ENCODE measurements at regions not wholly inside any gene's neighbourhood (a gene's known extent, or its start where the extent isn't known, plus 50 kb on each side); places are given as distances from the start of the nearest gene placed in this dataset.
A peak's percentile ranks its signal among the peaks of the same experiment; 100 is the strongest.

GRCh38 chr6:4380881-4381281 lies 245.5 kb upstream of the ECI2 start:
- no peak overlapping the region for H3K4me3 ChIP-seq
- no peak overlapping the region for H3K27ac ChIP-seq
- no peak overlapping the region for H3K4me2 ChIP-seq
- no peaks in the 10 kb centered on the region for H3K27me3 ChIP-seq
- H3K4me1 ChIP-seq: no peaks in the 10 kb centered on the region
- H3K9ac ChIP-seq: no peak overlapping the region
- TF ChIP-seq Cebpa-rat (IDR thresholded peaks at IDR 0.05): no peak
- no peaks in the 10 kb centered on the region for H4K20me1 ChIP-seq
- peaks cover 0 to 7% (median 0%) of the 10 kb centered on the region in 11 experiments; a peak in 1 of 22 replicates for H3K36me3 ChIP-seq
- H3K9me3 ChIP-seq (replicated peaks in 1 of 11): peaks cover 38 to 58% (median 46%) of the 10 kb centered on the region in 11 experiments

GRCh38 chr6:4379958-4380357 lies 244.6 kb upstream of the ECI2 start:
- no peak overlapping the region for H3K4me3 ChIP-seq
- H3K27me3 ChIP-seq: no peaks in the 10 kb centered on the region
- peaks cover 29 to 49% (median 37%) of the 10 kb centered on the region in 11 experiments for H3K9me3 ChIP-seq (replicated peaks in 1 of 11)
- no peak overlapping the region for H3K4me2 ChIP-seq
- H3K4me1 ChIP-seq: no peaks in the 10 kb centered on the region
- no peak for TF ChIP-seq Cebpa-rat (IDR thresholded peaks at IDR 0.05)
- H4K20me1 ChIP-seq: no peaks in the 10 kb centered on the region
- no peak overlapping the region for H3K27ac ChIP-seq
- 0 out of 22 replicates have a peak, but pooled peaks cover 0 to 7% (median 0%) of the 10 kb centered on the region in 11 experiments for H3K36me3 ChIP-seq
- no peak overlapping the region for H3K9ac ChIP-seq

GRCh38 chr6:4378319-4378996 lies 243.1 kb upstream of the ECI2 start:
- no peak overlapping the region for H3K4me2 ChIP-seq
- H3K9ac ChIP-seq: no peak overlapping the region
- peaks cover 14 to 34% (median 22%) of the 10 kb centered on the region in 11 experiments for H3K9me3 ChIP-seq (replicated peaks in 1 of 11)
- no peak overlapping the region for H3K27ac ChIP-seq
- no peak for TF ChIP-seq Cebpa-rat (IDR thresholded peaks at IDR 0.05)
- H3K36me3 ChIP-seq: no peaks in the 10 kb centered on the region
- peaks cover 0 to 11% (median 0%) of the 10 kb centered on the region in 11 experiments; a peak in 3 of 22 replicates for H3K27me3 ChIP-seq
- peaks cover 0 to 10% (median 4%) of the 10 kb centered on the region in 10 experiments; a peak in 15 of 20 replicates for H3K4me1 ChIP-seq
- no peaks in the 10 kb centered on the region for H4K20me1 ChIP-seq
- no peak overlapping the region for H3K4me3 ChIP-seq

DNA sequence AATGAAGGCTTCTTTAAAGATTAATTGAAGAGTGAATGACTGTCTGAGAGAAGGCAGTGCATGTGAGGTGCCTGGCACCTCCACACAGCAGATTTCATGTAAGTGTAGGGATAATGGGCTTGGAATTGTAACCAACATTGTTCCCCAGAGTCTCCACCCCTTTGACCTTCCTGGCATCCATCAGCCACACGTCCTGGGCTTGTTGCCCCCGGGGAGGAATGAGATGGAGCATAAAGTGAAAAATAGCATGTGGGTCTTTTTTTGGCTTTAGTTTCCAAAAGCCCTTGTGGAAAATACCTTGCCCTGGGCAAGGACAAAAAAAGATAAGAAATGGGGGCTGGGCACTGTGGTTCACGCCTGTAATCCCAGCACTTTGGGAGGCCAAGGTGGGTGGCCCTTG lies 242.2 kb upstream of the ECI2 start:
- no peak overlapping the region for H3K9ac ChIP-seq

GRCh38 chr6:4374216-4374615 lies 238.8 kb upstream of the ECI2 start:
- H3K4me1 ChIP-seq: peaks cover 14 to 34% (median 28%) of the 10 kb centered on the region in 10 experiments
- H3K9ac ChIP-seq: no peak overlapping the region
- no peaks in the 10 kb centered on the region for H3K36me3 ChIP-seq
- H3K27me3 ChIP-seq: peaks cover 0 to 11% (median 4%) of the 10 kb centered on the region in 11 experiments; a peak in 3 of 22 replicates
- H3K4me3 ChIP-seq: no peak overlapping the region
- peak overlapping the region in 5 of 11 experiments; percentile 66 to 81 (median 75); a peak in 4 of 22 replicates for H3K4me2 ChIP-seq
- TF ChIP-seq Cebpa-rat (IDR thresholded peaks at IDR 0.05): no peak
- H3K27ac ChIP-seq: no peak overlapping the region
- 0 out of 22 replicates have a peak, but pooled peaks cover 0 to 5% (median 0%) of the 10 kb centered on the region in 11 experiments for H3K9me3 ChIP-seq (replicated peaks in 1 of 11)
- no peaks in the 10 kb centered on the region for H4K20me1 ChIP-seq

More for the DNA sequence above, 242.2 kb upstream of the ECI2 start:
- Histone ChIP-seq H4K20me1 (no peaks in the 10 kb centered on the region), H3K36me3 (no peaks in the 10 kb centered on the region), H3K9me3 (replicated peaks in 1 of 11) (peaks cover 5 to 25% (median 14%) of the 10 kb centered on the region in 11 experiments), H3K4me2 (no peak overlapping the region), H3K27ac (no peak overlapping the region), H3K4me3 (no peak overlapping the region), H3K27me3 (peaks cover 0 to 11% (median 4%) of the 10 kb centered on the region in 11 experiments; a peak in 3 of 22 replicates), H3K4me1 (peaks cover 0 to 19% (median 12%) of the 10 kb centered on the region in 10 experiments; a peak in 17 of 20 replicates)
- TF ChIP-seq Cebpa-rat (IDR thresholded peaks at IDR 0.05): no peak

DNA sequence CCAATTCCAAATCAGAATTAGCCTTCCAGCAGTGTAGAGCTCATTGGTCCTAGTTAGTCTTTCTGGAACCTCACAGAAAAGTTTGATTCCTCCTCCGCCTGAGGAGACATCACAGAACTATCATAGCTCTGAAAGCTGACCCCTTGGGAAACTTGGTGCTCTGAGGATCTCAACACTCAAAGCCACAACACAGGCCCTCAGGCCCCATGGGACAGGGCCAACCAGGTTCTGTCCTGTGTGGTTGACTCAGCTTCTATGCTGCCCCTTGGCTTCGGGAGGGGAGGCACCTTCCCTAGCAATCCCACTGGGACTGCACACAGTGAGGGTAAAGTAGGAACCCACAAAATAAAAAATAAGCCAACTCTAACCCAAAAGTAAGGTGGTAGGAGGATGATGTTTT lies 237.5 kb upstream of the ECI2 start:
- H3K27ac ChIP-seq: no peak overlapping the region
- peaks cover 14 to 34% (median 28%) of the 10 kb centered on the region in 10 experiments for H3K4me1 ChIP-seq
- peak overlapping the region; percentile 0 to 81 (median 67); a peak in 17 of 22 replicates for H3K4me2 ChIP-seq
- no peaks in the 10 kb centered on the region for H3K9me3 ChIP-seq (replicated peaks in 1 of 11)
- no peak overlapping the region for H3K4me3 ChIP-seq
- H3K27me3 ChIP-seq: peaks cover 0 to 11% (median 4%) of the 10 kb centered on the region in 11 experiments; a peak in 3 of 22 replicates
- no peaks in the 10 kb centered on the region for H4K20me1 ChIP-seq
- no peak for TF ChIP-seq Cebpa-rat (IDR thresholded peaks at IDR 0.05)
- no peak overlapping the region for H3K9ac ChIP-seq
- H3K36me3 ChIP-seq: no peaks in the 10 kb centered on the region

DNA sequence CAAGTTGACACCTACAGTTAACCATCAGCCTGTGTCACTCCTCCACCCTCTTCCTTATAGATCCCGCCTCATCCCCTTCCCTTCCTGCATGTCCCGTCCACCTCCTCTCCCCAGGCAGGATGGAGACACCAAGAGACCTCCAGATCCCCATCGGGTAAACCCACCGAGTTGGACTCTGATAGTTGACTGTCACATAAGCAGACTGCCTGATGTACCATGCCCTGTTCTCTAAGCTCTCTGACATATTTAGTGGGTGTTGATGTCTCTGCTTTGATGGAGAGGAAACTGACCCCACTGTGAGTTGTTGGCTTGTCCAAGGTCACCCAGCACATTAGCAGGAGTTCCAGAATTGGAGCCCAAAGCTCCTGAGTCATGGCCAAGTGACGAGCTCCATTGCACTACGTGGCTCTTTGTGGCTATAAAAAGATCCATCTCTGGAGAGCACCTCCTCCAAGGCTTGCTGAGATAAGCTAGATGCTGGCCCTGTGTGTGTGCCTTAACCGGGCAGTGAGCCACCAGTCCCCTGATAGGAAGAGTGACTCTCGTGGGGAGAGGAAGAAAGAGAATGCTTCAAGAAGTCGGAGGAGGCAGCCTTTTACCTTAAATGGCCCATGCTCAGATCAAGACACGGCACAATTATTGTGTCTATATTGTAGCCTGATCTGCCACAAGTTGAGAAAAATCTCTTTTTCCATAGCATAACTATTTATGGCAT lies 236.0 kb upstream of the ECI2 start:
- peaks cover 14 to 34% (median 28%) of the 10 kb centered on the region in 10 experiments for H3K4me1 ChIP-seq
- no peaks in the 10 kb centered on the region for H4K20me1 ChIP-seq
- no peak overlapping the region for H3K4me3 ChIP-seq
- TF ChIP-seq Cebpa-rat (IDR thresholded peaks at IDR 0.05): no peak
- no peak overlapping the region for H3K9ac ChIP-seq
- H3K36me3 ChIP-seq: no peaks in the 10 kb centered on the region
- no peak overlapping the region for H3K27ac ChIP-seq
- peaks cover 0 to 11% (median 4%) of the 10 kb centered on the region in 11 experiments; a peak in 3 of 22 replicates for H3K27me3 ChIP-seq
- no peaks in the 10 kb centered on the region for H3K9me3 ChIP-seq (replicated peaks in 1 of 11)
- peak overlapping the region in 10 of 11 experiments; percentile 16 to 81 (median 66); a peak in 16 of 22 replicates for H3K4me2 ChIP-seq

- no peak for TF ChIP-seq Cebpa-rat (IDR thresholded peaks at IDR 0.05)
- Histone ChIP-seq H3K27me3 (peaks cover 0 to 11% (median 4%) of the 10 kb centered on the region in 11 experiments; a peak in 3 of 22 replicates), H3K27ac (no peak overlapping the region), H3K4me1 (peaks cover 14 to 34% (median 28%) of the 10 kb centered on the region in 10 experiments), H4K20me1 (no peaks in the 10 kb centered on the region), H3K4me2 (peak overlapping the region in 2 of 11 experiments; percentile 13 to 31; a peak in 2 of 22 replicates), H3K4me3 (no peak overlapping the region), H3K9me3 (replicated peaks in 1 of 11) (no peaks in the 10 kb centered on the region), H3K36me3 (no peaks in the 10 kb centered on the region), H3K9ac (no peak overlapping the region)
Measured at GRCh38 chr6:4370066-4370465, 234.7 kb upstream of the ECI2 start.

DNA sequence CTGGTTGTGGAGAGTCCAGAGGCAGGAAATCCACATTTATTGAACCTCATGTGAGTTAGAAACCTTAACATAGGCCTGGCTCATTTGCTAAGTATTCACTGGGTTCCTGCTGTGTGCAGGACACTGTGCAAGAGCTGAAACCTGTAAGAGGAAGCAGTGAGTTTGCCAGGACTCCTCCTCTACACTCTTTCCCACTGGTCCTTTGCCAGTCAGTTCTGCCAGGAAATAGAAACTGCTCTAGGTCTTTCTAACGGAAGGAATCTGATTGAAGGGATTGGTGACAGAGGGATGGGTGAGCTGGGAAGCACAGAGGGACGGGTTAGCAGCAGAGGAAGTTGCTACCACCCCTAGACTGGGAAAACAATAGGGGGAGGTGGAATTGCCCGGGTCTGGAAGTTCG lies 234.2 kb upstream of the ECI2 start:
- Histone ChIP-seq H3K9ac (no peak overlapping the region), H3K27ac (no peak overlapping the region), H3K4me3 (no peak overlapping the region)

More for the DNA sequence above, 234.2 kb upstream of the ECI2 start:
- H3K9me3 ChIP-seq (replicated peaks in 1 of 11): no peaks in the 10 kb centered on the region
- no peak for TF ChIP-seq Cebpa-rat (IDR thresholded peaks at IDR 0.05)
- H3K27me3 ChIP-seq: peaks cover 0 to 10% (median 4%) of the 10 kb centered on the region in 11 experiments; a peak in 3 of 22 replicates
- H3K4me2 ChIP-seq: peak overlapping the region in 2 of 11 experiments; percentile 13 to 31; a peak in 3 of 22 replicates
- H4K20me1 ChIP-seq: no peaks in the 10 kb centered on the region
- H3K4me1 ChIP-seq: peaks cover 14 to 34% (median 30%) of the 10 kb centered on the region in 10 experiments
- H3K36me3 ChIP-seq: no peaks in the 10 kb centered on the region

Measured in BLaER1 treated with 17β-estradiol and CSF1 and Interleukin-3, amounts not matched to agents 10 nM and 100 nM (cell line).